Glutamatergic neuron (in vitro differentiated cells): ENCODE measurements at regions not wholly inside any gene's neighbourhood (a gene's known extent, or its start where the extent isn't known, plus 50 kb on each side); places are given as distances from the start of the nearest gene placed in this dataset.

Experiments
- DNase-seq: peaks from one replicate; pipeline ENCODE4 v3.0.0; 2022
- H3K27ac Mint-ChIP-seq: one replicate; pipeline ENCODE4 v1.8.0; 2020; ENCODE audit warnings: mild to moderate bottlenecking, mixed read lengths, inconsistent platforms; ENCODE audit not compliant: unreplicated experiment
- H3K27me3 Mint-ChIP-seq: one replicate; pipeline ENCODE4 v1.8.0; 2020; ENCODE audit warnings: mild to moderate bottlenecking, moderate library complexity, mixed read lengths, inconsistent platforms; ENCODE audit not compliant: unreplicated experiment
- H3K36me3 Mint-ChIP-seq: one replicate; pipeline ENCODE4 v1.8.0; 2020; ENCODE audit warnings: mild to moderate bottlenecking, mixed read lengths, inconsistent platforms; ENCODE audit not compliant: unreplicated experiment
- H3K4me1 Mint-ChIP-seq: one replicate; pipeline ENCODE4 v1.8.0; 2020; ENCODE audit warnings: mild to moderate bottlenecking, low read depth, mixed read lengths, inconsistent platforms; ENCODE audit not compliant: unreplicated experiment
- H3K4me3 Mint-ChIP-seq: one replicate; pipeline ENCODE4 v1.8.0; 2020; ENCODE audit warnings: mild to moderate bottlenecking, mixed read lengths, inconsistent platforms; ENCODE audit not compliant: unreplicated experiment
- H3K9me3 Mint-ChIP-seq: one replicate; pipeline ENCODE4 v1.8.0; 2020; ENCODE audit warnings: mild to moderate bottlenecking, moderate library complexity, mixed read lengths, inconsistent platforms; ENCODE audit not compliant: unreplicated experiment
- TF ChIP-seq, protein P1 (sequence below): fragments of 200-600 bp; sonication (generic); IDR thresholded peaks from one replicate; pipeline ENCODE4 v1.5.0; 2021; ENCODE audit not compliant: partially characterized antibody, unreplicated experiment

DNA sequence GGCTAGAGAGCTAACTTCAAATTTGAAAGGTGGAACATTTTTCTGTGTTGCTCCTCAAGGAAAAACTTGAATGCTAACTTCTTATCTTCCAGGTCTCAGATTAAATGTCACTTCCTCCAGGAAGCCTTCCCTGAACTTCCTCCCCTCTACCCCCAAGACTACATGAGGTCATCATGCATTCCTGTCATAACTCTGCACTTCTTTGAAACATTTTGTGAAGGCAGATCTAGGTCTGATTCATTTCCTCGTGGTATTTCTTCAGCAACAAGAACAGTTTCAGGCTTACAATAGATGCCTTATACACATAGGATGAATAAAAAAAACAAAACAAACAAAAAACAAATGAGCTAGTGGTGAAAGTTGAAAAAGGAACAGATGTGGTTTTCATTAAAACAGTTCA, 97.1 kb upstream of the SRRM4 start:
- no peaks in the 10 kb centered on the region for H3K36me3 Mint-ChIP-seq
- no peak overlapping the region for H3K4me3 Mint-ChIP-seq
- peaks cover 3% of the 10 kb centered on the region for H3K27me3 Mint-ChIP-seq
- TF ChIP-seq, protein P1, sequence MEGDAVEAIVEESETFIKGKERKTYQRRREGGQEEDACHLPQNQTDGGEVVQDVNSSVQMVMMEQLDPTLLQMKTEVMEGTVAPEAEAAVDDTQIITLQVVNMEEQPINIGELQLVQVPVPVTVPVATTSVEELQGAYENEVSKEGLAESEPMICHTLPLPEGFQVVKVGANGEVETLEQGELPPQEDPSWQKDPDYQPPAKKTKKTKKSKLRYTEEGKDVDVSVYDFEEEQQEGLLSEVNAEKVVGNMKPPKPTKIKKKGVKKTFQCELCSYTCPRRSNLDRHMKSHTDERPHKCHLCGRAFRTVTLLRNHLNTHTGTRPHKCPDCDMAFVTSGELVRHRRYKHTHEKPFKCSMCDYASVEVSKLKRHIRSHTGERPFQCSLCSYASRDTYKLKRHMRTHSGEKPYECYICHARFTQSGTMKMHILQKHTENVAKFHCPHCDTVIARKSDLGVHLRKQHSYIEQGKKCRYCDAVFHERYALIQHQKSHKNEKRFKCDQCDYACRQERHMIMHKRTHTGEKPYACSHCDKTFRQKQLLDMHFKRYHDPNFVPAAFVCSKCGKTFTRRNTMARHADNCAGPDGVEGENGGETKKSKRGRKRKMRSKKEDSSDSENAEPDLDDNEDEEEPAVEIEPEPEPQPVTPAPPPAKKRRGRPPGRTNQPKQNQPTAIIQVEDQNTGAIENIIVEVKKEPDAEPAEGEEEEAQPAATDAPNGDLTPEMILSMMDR: no peak
- no peak for DNase-seq
- no peak overlapping the region for H3K27ac Mint-ChIP-seq
- H3K9me3 Mint-ChIP-seq: peaks cover 5% of the 10 kb centered on the region
- peaks cover 17% of the 10 kb centered on the region for H3K4me1 Mint-ChIP-seq

DNA sequence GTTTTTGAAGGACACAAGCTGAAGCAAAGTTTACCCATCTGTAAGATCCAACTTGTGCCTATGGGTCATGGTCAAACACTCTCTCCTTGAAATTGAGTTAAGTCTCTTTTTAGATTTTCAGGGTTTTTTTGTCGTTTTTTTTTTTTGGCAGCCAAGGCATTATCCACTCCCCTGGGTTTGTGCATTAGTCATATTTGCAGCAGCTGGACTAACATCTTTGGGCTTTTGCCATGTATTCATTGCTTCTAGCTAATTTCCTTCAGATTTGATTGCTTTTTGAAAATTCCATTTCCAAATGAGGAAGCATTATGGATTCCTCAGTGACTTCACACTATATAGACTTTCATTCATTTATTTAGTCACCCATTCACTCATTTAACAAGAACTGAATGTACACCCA, 80.3 kb upstream of the SRRM4 start:
- no peaks in the 10 kb centered on the region for H3K36me3 Mint-ChIP-seq
- peaks cover 4% of the 10 kb centered on the region for H3K9me3 Mint-ChIP-seq
- H3K4me1 Mint-ChIP-seq: no peaks in the 10 kb centered on the region
- H3K27ac Mint-ChIP-seq: no peak overlapping the region
- peaks cover 2% of the 10 kb centered on the region for H3K27me3 Mint-ChIP-seq
- no peak overlapping the region for H3K4me3 Mint-ChIP-seq
- DNase-seq: no peak
- TF ChIP-seq, protein P1: no peak

DNA sequence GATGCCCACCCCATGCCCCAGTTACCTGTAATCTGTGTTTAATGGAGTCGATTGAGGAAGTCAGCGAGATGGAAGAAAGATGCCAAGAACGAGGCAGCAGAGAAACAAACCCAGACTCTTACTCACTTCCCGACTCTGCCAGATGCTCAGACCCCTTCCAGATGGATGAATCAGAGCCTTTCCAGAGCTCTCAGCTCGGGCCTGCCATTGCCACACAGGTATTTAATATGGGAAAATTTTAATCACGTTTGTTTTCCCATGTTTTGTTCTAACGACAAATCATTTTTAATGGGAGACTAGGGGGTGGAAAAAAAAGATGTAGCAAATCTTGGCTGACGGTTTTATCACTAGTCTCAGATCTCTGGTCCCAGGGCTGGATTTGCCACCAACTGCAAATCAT, 72.5 kb upstream of the SRRM4 start:
- Mint-ChIP-seq H3K27me3 (peaks cover 2% of the 10 kb centered on the region), H3K4me3 (no peak overlapping the region), H3K36me3 (no peaks in the 10 kb centered on the region), H3K27ac (no peak overlapping the region), H3K4me1 (peaks cover 2% of the 10 kb centered on the region), H3K9me3 (peaks cover 4% of the 10 kb centered on the region)
- no peak for DNase-seq
- TF ChIP-seq, protein P1: no peak

- peaks cover 2% of the 10 kb centered on the region for H3K4me1 Mint-ChIP-seq
- no peaks in the 10 kb centered on the region for H3K27me3 Mint-ChIP-seq
- no peak overlapping the region for H3K27ac Mint-ChIP-seq
- H3K9me3 Mint-ChIP-seq: no peaks in the 10 kb centered on the region
- no peak overlapping the region for H3K4me3 Mint-ChIP-seq
- no peak for DNase-seq
- TF ChIP-seq, protein P1: no peak
- no peaks in the 10 kb centered on the region for H3K36me3 Mint-ChIP-seq
These were observed 68.6 kb upstream of the SRRM4 start for GRCh38 chr12:118912697-118913270.

GRCh38 chr12:118921761-118922160, 59.6 kb upstream of the SRRM4 start:
- no peak overlapping the region for H3K27ac Mint-ChIP-seq
- H3K9me3 Mint-ChIP-seq: no peaks in the 10 kb centered on the region
- no peaks in the 10 kb centered on the region for H3K36me3 Mint-ChIP-seq
- peaks cover 7% of the 10 kb centered on the region for H3K27me3 Mint-ChIP-seq
- no peak for DNase-seq
- TF ChIP-seq, protein P1: no peak
- H3K4me1 Mint-ChIP-seq: no peaks in the 10 kb centered on the region
- no peak overlapping the region for H3K4me3 Mint-ChIP-seq
